ENCODE measurements at regions not wholly inside any gene's neighbourhood (a gene's known extent, or its start where the extent isn't known, plus 50 kb on each side); places are given as distances from the start of the nearest gene placed in this dataset.
"Not testable (repeated sequence)": the region's sequence is repeated elsewhere in the genome, so short reads cannot be mapped to it uniquely, and the experiment has no call there.

GRCh38 chr7:91496251-91496820 is 232.1 kb downstream of the FZD1 start:
- no peak for DNase-seq (ENCODE audit: low read depth)
- TF ChIP-seq, protein P1, sequence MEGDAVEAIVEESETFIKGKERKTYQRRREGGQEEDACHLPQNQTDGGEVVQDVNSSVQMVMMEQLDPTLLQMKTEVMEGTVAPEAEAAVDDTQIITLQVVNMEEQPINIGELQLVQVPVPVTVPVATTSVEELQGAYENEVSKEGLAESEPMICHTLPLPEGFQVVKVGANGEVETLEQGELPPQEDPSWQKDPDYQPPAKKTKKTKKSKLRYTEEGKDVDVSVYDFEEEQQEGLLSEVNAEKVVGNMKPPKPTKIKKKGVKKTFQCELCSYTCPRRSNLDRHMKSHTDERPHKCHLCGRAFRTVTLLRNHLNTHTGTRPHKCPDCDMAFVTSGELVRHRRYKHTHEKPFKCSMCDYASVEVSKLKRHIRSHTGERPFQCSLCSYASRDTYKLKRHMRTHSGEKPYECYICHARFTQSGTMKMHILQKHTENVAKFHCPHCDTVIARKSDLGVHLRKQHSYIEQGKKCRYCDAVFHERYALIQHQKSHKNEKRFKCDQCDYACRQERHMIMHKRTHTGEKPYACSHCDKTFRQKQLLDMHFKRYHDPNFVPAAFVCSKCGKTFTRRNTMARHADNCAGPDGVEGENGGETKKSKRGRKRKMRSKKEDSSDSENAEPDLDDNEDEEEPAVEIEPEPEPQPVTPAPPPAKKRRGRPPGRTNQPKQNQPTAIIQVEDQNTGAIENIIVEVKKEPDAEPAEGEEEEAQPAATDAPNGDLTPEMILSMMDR (IDR thresholded peaks at IDR 0.05; ENCODE audit: control insufficient read depth, extremely low read depth, insufficient read depth) = no peak

DNA sequence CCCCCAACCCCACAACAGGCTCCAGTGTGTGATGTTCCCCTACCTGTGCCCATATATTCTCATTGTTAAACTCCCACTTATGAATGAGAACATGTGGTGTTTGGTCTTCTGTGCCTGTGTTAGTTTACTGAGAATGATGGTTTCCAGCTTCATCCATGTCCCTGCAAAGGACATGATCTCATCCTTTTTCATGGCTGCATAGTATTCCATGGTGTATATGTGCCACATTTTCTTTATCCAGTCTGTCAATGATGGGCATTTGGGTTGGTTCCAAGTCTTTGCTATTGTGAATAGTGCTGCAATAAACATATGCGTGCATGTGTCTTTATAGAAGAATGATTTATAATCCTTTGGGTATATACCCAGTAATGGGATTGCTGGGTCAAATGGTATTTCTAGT is 233.0 kb downstream of the FZD1 start:
- DNase-seq (ENCODE audit: low read depth); H3K4me3 ChIP-seq (ENCODE audit: low read depth, low read length): not testable (repeated sequence)

More at GRCh38 chr7:91496251-91496820, 232.1 kb downstream of the FZD1 start:
- no peak overlapping the region for H3K4me3 ChIP-seq (ENCODE audit: low read depth, low read length)

- H3K4me3 ChIP-seq (ENCODE audit: low read depth, low read length) = no peak overlapping the region
- TF ChIP-seq, protein P1 (IDR thresholded peaks at IDR 0.05; ENCODE audit: control insufficient read depth, extremely low read depth, insufficient read depth) = no peak
- peak; percentile 76 for DNase-seq (ENCODE audit: low read depth)
These were observed 239.8 kb downstream of the FZD1 start for GRCh38 chr7:91503934-91504555.

DNA sequence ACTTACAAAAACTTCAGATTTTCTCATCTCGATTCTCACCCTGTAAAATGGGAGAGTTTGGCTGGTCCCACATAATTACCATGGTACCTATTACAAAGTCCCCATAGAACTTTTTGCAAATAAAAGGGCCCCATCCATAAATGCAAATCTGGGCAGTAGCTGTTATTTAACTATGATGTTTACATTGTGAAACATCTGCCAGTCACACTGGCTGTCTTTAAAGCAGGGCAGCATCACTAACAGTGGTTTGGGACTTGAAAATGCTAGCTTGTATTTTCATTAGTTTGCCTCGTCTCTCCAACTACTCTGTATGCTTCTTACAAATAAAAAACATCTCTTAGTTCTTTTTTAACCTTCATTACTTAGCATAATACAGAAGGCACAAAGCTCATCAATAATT is 240.7 kb downstream of the FZD1 start:
- no peak overlapping the region for H3K4me3 ChIP-seq (ENCODE audit: low read depth, low read length)
- no peak for DNase-seq (ENCODE audit: low read depth)
- TF ChIP-seq, protein P1 (IDR thresholded peaks at IDR 0.05; ENCODE audit: control insufficient read depth, extremely low read depth, insufficient read depth) = no peak

GRCh38 chr7:91506966-91507365 is 242.7 kb downstream of the FZD1 start:
- not testable (repeated sequence) for H3K4me3 ChIP-seq (ENCODE audit: low read depth, low read length); DNase-seq (ENCODE audit: low read depth)

- not testable (repeated sequence) for DNase-seq (ENCODE audit: low read depth); H3K4me3 ChIP-seq (ENCODE audit: low read depth, low read length)
These were observed 247.6 kb downstream of the FZD1 start for GRCh38 chr7:91511861-91512260.

DNA sequence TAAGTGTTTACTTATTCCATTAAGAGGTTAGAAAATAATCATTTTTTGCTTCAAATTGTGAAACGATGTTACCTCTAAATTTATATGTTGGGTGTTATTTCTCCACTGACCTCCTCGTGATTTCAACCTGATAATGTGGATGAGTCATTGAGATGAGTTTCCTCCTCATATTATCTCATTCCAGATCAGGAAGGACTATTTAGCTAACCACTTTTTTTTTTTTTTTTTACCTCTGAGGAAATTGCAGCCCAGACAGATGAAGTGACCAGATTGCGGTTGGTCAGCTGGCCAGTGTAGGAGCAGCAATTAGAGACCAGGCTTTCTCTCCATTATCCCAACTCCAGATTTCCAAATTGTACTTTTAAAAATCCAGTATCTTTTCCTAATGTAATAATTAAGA is 248.7 kb downstream of the FZD1 start:
- DNase-seq (ENCODE audit: low read depth) = peak; percentile 61
- TF ChIP-seq, protein P1 (IDR thresholded peaks at IDR 0.05; ENCODE audit: control insufficient read depth, extremely low read depth, insufficient read depth) = no peak
- H3K4me3 ChIP-seq (ENCODE audit: low read depth, low read length) = no peak overlapping the region

DNA sequence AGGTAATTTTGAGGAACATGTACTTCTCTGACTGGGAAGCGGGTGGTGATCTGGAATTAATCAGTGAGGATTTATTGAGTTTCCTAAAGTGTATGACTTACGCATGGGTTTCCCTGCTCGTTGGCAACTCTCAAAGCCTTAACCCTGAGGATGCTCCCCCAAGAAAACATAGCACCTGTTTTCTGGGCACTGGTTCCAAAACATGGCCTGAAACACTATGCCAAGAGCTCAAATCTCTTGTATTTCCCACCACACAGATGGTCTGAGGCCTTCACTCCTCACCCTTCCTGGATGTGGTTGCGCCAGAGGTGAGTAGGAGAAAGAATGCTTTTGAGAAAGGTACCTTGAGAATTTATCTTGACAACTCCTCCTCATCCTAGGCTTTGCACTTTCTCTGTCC is 250.4 kb downstream of the FZD1 start:
- TF ChIP-seq, protein P1 (IDR thresholded peaks at IDR 0.05; ENCODE audit: control insufficient read depth, extremely low read depth, insufficient read depth) = no peak
- H3K4me3 ChIP-seq (ENCODE audit: low read depth, low read length) = no peak overlapping the region
- no peak for DNase-seq (ENCODE audit: low read depth)

Data from LNCaP clone FGC (cell line).